Mucosa of descending colon (tissue), 3 donors: ENCODE measurements at regions not wholly inside any gene's neighbourhood (a gene's known extent, or its start where the extent isn't known, plus 50 kb on each side); places are given as distances from the start of the nearest gene placed in this dataset.

Experiments used
- ATAC-seq: fragments of 200-7000 bp; cut with Tn5 transposase; one replicate; pipeline ENCODE4 v1.9.1; 2020; ENCODE audit warnings: mild to moderate bottlenecking, moderate library complexity
- DNase-seq, 3 donors: peaks; one replicate each; pipeline ENCODE4 v3.0.0-alpha.2; 2020
- H3K36me3 ChIP-seq: fragments of 200-600 bp; one replicate; pipeline ENCODE4 v1.8.0; 2021; ENCODE audit warnings: low read depth, mild to moderate bottlenecking
- H3K4me1 ChIP-seq: fragments of 200-600 bp; one replicate; pipeline ENCODE4 v1.8.0; 2021; ENCODE audit warnings: low read depth, mild to moderate bottlenecking
- H3K4me3 ChIP-seq: fragments of 200-600 bp; one replicate; pipeline ENCODE4 v1.8.0; 2021; ENCODE audit warnings: mild to moderate bottlenecking
- H3K9me3 ChIP-seq: fragments of 200-600 bp; one replicate; pipeline ENCODE4 v1.8.0; 2021; ENCODE audit warnings: mild to moderate bottlenecking
- CTCF ChIP-seq: fragments of 200-600 bp; IDR thresholded peaks from one replicate; pipeline ENCODE4 v1.8.0; 2022; ENCODE audit warnings: antibody characterized with exemption, mild to moderate bottlenecking
- intact Hi-C, 2 donors: fragments of 100-400 bp; cut with DNase I in 1 of 2; cut with micrococcal nuclease in 1 of 2; formaldehyde crosslinking; loops; one replicate each; pipeline versions ENCODE4 v1.11.0 to v1.11.1; 2022; cut with DNase I, micrococcal nuclease
- donor health status: DM: no; HTN: no; CAD: no; lungs with moderate emphysema.
- donor health status: DM: no; HTN: no; CAD: no.
- donor health status: DM: no; HTN: yes; CAD: no.

GRCh38 chr22:48750826-48751440 lies 1076.7 kb downstream of the BRD1 start:
- H3K36me3 ChIP-seq = no peaks in the 10 kb centered on the region
- TF ChIP-seq CTCF = no peak
- H3K9me3 ChIP-seq = no peaks in the 10 kb centered on the region
- H3K4me3 ChIP-seq = no peak overlapping the region
- ATAC-seq (no peak), DNase-seq (peak in 1 of 3 donors; percentile 13)
- H3K4me1 ChIP-seq = no peaks in the 10 kb centered on the region
- intact Hi-C loops = no loop called here

GRCh38 chr22:48750282-48750681 lies 1077.4 kb downstream of the BRD1 start:
- H3K4me1 ChIP-seq = no peaks in the 10 kb centered on the region
- ATAC-seq = no peak
- no peak overlapping the region for H3K4me3 ChIP-seq

GRCh38 chr22:48749555-48750227 lies 1078.0 kb downstream of the BRD1 start:
- H3K4me1 ChIP-seq = no peaks in the 10 kb centered on the region
- intact Hi-C loops = no loop called here
- no peaks in the 10 kb centered on the region for H3K9me3 ChIP-seq
- no peak overlapping the region for H3K4me3 ChIP-seq
- peak in 2 of 3 donors; percentile 12 to 40 for DNase-seq
- no peak for ATAC-seq
- no peaks in the 10 kb centered on the region for H3K36me3 ChIP-seq
- TF ChIP-seq CTCF = no peak

More at GRCh38 chr22:48750282-48750681, 1077.4 kb downstream of the BRD1 start:
- intact Hi-C loops = no loop called here
- Histone ChIP-seq H3K36me3 (no peaks in the 10 kb centered on the region), H3K9me3 (no peaks in the 10 kb centered on the region)
- peak in 1 of 3 donors; percentile 4 for DNase-seq
- no peak for TF ChIP-seq CTCF

- Histone ChIP-seq H3K4me1 (no peaks in the 10 kb centered on the region), H3K9me3 (no peaks in the 10 kb centered on the region), H3K4me3 (no peak overlapping the region), H3K36me3 (no peaks in the 10 kb centered on the region)
- no peak for TF ChIP-seq CTCF
- ATAC-seq (no peak), DNase-seq (peak in 1 of 3 donors; percentile 13)
- intact Hi-C loops = no loop called here
Measured at GRCh38 chr22:48748860-48749554, 1078.7 kb downstream of the BRD1 start.

- ATAC-seq (no peak), DNase-seq (peak in 1 of 3 donors; percentile 4)
- Histone ChIP-seq H3K36me3 (no peaks in the 10 kb centered on the region), H3K4me1 (no peaks in the 10 kb centered on the region), H3K9me3 (no peaks in the 10 kb centered on the region), H3K4me3 (no peak overlapping the region)
- TF ChIP-seq CTCF = no peak
- intact Hi-C loops = no loop called here
Measured at GRCh38 chr22:48748113-48748859, 1079.4 kb downstream of the BRD1 start.
